Effector CD8-positive, alpha-beta T cell (primary cell): ENCODE measurements at regions not wholly inside any gene's neighbourhood (a gene's known extent, or its start where the extent isn't known, plus 50 kb on each side); places are given as distances from the start of the nearest gene placed in this dataset.

ENCODE experiments used
- DNase-seq: peaks from one replicate; lab custom pipeline; 2025; lab: John Stamatoyannopoulos, UW

- DNase-seq: no peak
These were observed 777.7 kb upstream of the ACVR2A start for GRCh38 chr2:147067136-147067535.

- no peak for DNase-seq
These were observed 782.8 kb upstream of the ACVR2A start for GRCh38 chr2:147062073-147062472.

- DNase-seq: no peak
These were observed 783.6 kb upstream of the ACVR2A start for GRCh38 chr2:147061269-147061668.

- DNase-seq: no peak
These were observed 786.8 kb upstream of the ACVR2A start for GRCh38 chr2:147057892-147058490.

GRCh38 chr2:147051814-147052213 lies 793.0 kb upstream of the ACVR2A start:
- no peak for DNase-seq

- no peak for DNase-seq
These were observed 793.6 kb upstream of the ACVR2A start for GRCh38 chr2:147051248-147051647.

- DNase-seq: no peak
These were observed 794.9 kb upstream of the ACVR2A start for GRCh38 chr2:147049957-147050356.

GRCh38 chr2:147046473-147046872 lies 798.4 kb upstream of the ACVR2A start:
- no peak for DNase-seq

- DNase-seq: no peak
These were observed 799.7 kb upstream of the ACVR2A start for GRCh38 chr2:147045113-147045512.

GRCh38 chr2:147041121-147041494 lies 803.7 kb upstream of the ACVR2A start:
- DNase-seq: no peak

GRCh38 chr2:147040298-147041120 lies 804.3 kb upstream of the ACVR2A start:
- no peak for DNase-seq

GRCh38 chr2:147037048-147037447 lies 807.8 kb upstream of the ACVR2A start:
- no peak for DNase-seq

- DNase-seq: no peak
These were observed 811.8 kb upstream of the ACVR2A start for GRCh38 chr2:147033044-147033443.

- no peak for DNase-seq
These were observed 812.9 kb upstream of the ACVR2A start for GRCh38 chr2:147031897-147032296.

GRCh38 chr2:147030966-147031720 lies 813.7 kb upstream of the ACVR2A start:
- DNase-seq: no peak

GRCh38 chr2:147027436-147027835 lies 817.4 kb upstream of the ACVR2A start:
- no peak for DNase-seq

GRCh38 chr2:147026664-147027295 lies 818.0 kb upstream of the ACVR2A start:
- DNase-seq: no peak

- DNase-seq: no peak
These were observed 818.9 kb upstream of the ACVR2A start for GRCh38 chr2:147025646-147026585.

- no peak for DNase-seq
These were observed 825.5 kb upstream of the ACVR2A start for GRCh38 chr2:147019311-147019710.

- no peak for DNase-seq
These were observed 826.7 kb upstream of the ACVR2A start for GRCh38 chr2:147017951-147018645.

GRCh38 chr2:147016181-147016580 lies 828.6 kb upstream of the ACVR2A start:
- DNase-seq: no peak
